Endothelial cell of umbilical vein (primary cell): ENCODE measurements at regions not wholly inside any gene's neighbourhood (a gene's known extent, or its start where the extent isn't known, plus 50 kb on each side); places are given as distances from the start of the nearest gene placed in this dataset.

Experiments
- CTCF ChIP-seq, 2 donors: IDR thresholded peaks; 1 replicate in 1 of 2; 2 replicates in 1 of 2; pipeline ENCODE4 v1.5.1; 2011; ENCODE audit warnings: low read length in 2 of 2, mild to moderate bottlenecking in 2 of 2, moderate library complexity in 2 of 2, control low read depth in 1 of 2, inconsistent platforms in 1 of 2, low read depth in 1 of 2; ENCODE audit not compliant: insufficient read depth in 1 of 2; ENCODE audit errors: extremely low read depth in 1 of 2
- EZH2 ChIP-seq: IDR thresholded peaks from 2 replicates; pipeline ENCODE4 v1.6.1; 2012; ENCODE audit warnings: borderline replicate concordance, low read depth, mild to moderate bottlenecking, moderate library complexity, low read length, inconsistent platforms; ENCODE audit not compliant: severe bottlenecking
- FOS ChIP-seq: IDR thresholded peaks from 2 replicates; pipeline ENCODE4 v1.6.1; 2011; ENCODE audit warnings: mild to moderate bottlenecking, low read length, moderate library complexity, borderline replicate concordance; ENCODE audit not compliant: insufficient read depth
- GATA2 ChIP-seq: IDR thresholded peaks from 2 replicates; pipeline ENCODE4 v1.7.0; 2011; ENCODE audit warnings: low read depth, mild to moderate bottlenecking, moderate library complexity, mixed read lengths, low read length; ENCODE audit not compliant: insufficient read length, insufficient read depth
- JUN ChIP-seq: IDR thresholded peaks from 2 replicates; pipeline ENCODE4 v1.6.1; 2011; ENCODE audit warnings: borderline replicate concordance, low read depth; ENCODE audit not compliant: insufficient read length, insufficient read depth
- MYC ChIP-seq: IDR thresholded peaks from one replicate; pipeline ENCODE4 v1.6.1; 2011; ENCODE audit warnings: mild to moderate bottlenecking, low read depth, low read length
- POLR2A ChIP-seq: IDR thresholded peaks from 2 replicates; pipeline ENCODE4 v1.6.1; 2012; ENCODE audit warnings: low read depth, mild to moderate bottlenecking, control low read depth, low read length
- POLR2AphosphoS5 ChIP-seq: IDR thresholded peaks from 2 replicates; pipeline ENCODE4 v1.6.1; 2012; ENCODE audit warnings: low read depth, mild to moderate bottlenecking, control low read depth, low read length, moderate library complexity; ENCODE audit not compliant: insufficient read depth
- TF ChIP-seq, protein P1 (sequence below): IDR thresholded peaks from 2 replicates; pipeline ENCODE4 v1.6.1; 2011; ENCODE audit not compliant: insufficient read depth, insufficient read length

DNA sequence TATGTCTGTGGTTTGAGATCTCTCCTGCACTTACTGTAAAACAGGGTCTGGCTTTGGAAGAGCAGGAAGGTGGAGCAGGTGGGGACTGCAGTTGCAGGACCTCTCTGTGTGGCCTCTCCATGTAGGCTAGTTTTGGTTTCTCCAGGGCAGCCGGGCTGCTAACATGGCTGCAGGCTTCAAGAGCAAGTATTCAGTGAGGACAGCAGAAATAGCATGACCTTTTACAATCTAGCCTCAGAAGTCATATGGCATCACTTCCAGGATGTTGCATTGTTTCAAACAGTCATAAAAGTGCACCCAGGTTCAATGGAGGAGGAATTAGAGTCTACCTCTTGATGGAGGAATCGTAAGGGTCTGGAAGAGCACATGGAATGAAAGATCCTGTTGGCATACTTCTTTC lies 728.7 kb downstream of the NTRK3 start:
- TF ChIP-seq POLR2A = no peak
- no peak for TF ChIP-seq EZH2
- TF ChIP-seq, protein P1, sequence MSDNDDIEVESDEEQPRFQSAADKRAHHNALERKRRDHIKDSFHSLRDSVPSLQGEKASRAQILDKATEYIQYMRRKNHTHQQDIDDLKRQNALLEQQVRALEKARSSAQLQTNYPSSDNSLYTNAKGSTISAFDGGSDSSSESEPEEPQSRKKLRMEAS = no peak
- TF ChIP-seq CTCF (IDR thresholded peaks at IDR 0.05; ENCODE audit: extremely low read depth in 1 of 2, insufficient read depth in 1 of 2, low read depth in 1 of 2, low read length in 2 of 2) = no peak
- TF ChIP-seq POLR2AphosphoS5 = no peak
- TF ChIP-seq FOS = no peak
- TF ChIP-seq MYC = no peak
- no peak for TF ChIP-seq GATA2
- TF ChIP-seq JUN = no peak
